GM12864 (cell line): ENCODE measurements at regions not wholly inside any gene's neighbourhood (a gene's known extent, or its start where the extent isn't known, plus 50 kb on each side); places are given as distances from the start of the nearest gene placed in this dataset.

Experiments used
- DNase-seq: peaks from one replicate; pipeline ENCODE4 v3.0.0-alpha.2; 2011; ENCODE audit warnings: low read depth
- H3K4me3 ChIP-seq: 2 replicates; pipeline ENCODE4 v1.5.1; 2011; ENCODE audit warnings: mild to moderate bottlenecking, low read depth, low read length, control low read depth
- CTCF ChIP-seq: IDR thresholded peaks from 2 replicates; pipeline ENCODE4 v1.5.1; 2011; ENCODE audit warnings: low read depth, mild to moderate bottlenecking, moderate library complexity, low read length, control low read depth, inconsistent platforms; ENCODE audit errors: missing control alignments

GRCh38 chr16:79735271-79735670 lies 134.7 kb upstream of the MAF start:
- DNase-seq = no peak
- no peak overlapping the region for H3K4me3 ChIP-seq
- no peak for TF ChIP-seq CTCF

DNA sequence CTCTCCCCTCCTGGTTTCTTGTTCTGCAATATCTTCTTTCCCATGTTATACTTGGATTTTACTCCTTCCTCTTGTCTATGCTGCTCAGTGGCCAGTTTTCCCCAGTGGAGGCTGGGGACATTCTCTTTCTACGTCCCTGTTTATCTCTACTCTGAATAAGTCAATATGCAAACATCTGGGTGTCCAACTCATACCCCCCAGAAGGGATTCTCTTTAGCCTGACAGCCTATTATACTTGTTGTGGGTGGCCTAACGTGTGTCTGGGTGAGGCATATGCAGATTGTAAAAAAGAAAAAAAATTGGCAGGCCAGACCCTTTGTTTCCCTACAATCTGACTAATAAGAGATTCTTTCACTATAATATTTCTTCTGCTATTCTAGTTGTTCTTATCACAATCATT lies 134.2 kb upstream of the MAF start:
- H3K4me3 ChIP-seq = no peak overlapping the region
- DNase-seq = no peak
- TF ChIP-seq CTCF = no peak

DNA sequence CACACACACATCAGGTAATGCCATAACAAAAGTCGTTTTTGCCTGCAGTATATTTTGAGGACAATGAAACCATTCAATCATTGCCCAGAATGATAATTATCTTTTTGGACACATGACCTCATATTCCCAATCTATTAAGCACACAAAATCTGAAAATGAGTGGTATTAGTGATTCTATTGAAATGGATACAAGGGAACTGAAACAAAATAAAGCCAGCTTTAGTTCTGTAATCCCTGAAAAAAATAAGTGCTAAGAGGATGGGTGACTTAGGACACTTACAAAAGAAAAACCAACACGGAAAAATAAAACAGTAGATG lies 128.3 kb upstream of the MAF start:
- no peak for TF ChIP-seq CTCF

GRCh38 chr16:79728048-79728922 lies 127.7 kb upstream of the MAF start:
- no peak for TF ChIP-seq CTCF
- H3K4me3 ChIP-seq = no peak overlapping the region

More for the DNA sequence above, 128.3 kb upstream of the MAF start:
- DNase-seq = no peak
- no peak overlapping the region for H3K4me3 ChIP-seq

GRCh38 chr16:79726902-79727301 lies 126.4 kb upstream of the MAF start:
- no peak for TF ChIP-seq CTCF
- DNase-seq = no peak
- H3K4me3 ChIP-seq = no peak overlapping the region

More at GRCh38 chr16:79728048-79728922, 127.7 kb upstream of the MAF start:
- no peak for DNase-seq

GRCh38 chr16:79725051-79725450 lies 124.5 kb upstream of the MAF start:
- no peak overlapping the region for H3K4me3 ChIP-seq
- DNase-seq = no peak
- TF ChIP-seq CTCF = no peak
